ENCODE measurements at regions not wholly inside any gene's neighbourhood (a gene's known extent, or its start where the extent isn't known, plus 50 kb on each side); places are given as distances from the start of the nearest gene placed in this dataset.

DNA sequence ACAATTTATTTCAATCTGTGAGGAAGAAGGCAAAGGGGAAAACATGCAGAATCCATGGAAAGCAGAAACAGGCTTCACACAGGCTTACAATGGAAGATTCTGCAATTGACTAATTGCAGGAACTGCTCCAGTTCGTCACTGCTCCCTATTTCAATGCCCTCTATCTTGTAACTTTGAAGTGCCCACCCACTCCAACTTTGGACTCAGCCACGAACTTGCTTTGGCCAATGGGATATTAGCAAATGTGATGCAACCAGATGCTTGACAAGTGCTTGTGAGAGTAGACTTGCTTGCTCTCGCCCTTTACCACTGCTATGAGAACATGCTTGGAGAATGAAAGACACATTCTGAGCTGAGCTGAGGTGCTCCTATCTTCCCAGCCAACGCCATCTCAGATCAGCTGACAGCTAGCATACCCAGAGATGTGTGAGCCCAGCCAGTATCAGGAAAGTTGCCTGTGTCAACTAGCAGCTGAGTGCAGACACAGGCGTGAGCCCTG is 105.7 kb upstream of the PTCHD1 start:
- no peak for DNase-seq (ENCODE audit: low read depth)

- no peak for DNase-seq (ENCODE audit: low read depth)
Observed at GRCh38 chrX:23235051-23235450, 99.6 kb upstream of the PTCHD1 start.

- DNase-seq (ENCODE audit: low read depth): no peak
Observed at GRCh38 chrX:23246001-23246400, 88.6 kb upstream of the PTCHD1 start.

- DNase-seq (ENCODE audit: low read depth): no peak
Observed at GRCh38 chrX:23248187-23248586, 86.5 kb upstream of the PTCHD1 start.

- no peak for DNase-seq (ENCODE audit: low read depth)
Observed at GRCh38 chrX:23251043-23251442, 83.6 kb upstream of the PTCHD1 start.

DNA sequence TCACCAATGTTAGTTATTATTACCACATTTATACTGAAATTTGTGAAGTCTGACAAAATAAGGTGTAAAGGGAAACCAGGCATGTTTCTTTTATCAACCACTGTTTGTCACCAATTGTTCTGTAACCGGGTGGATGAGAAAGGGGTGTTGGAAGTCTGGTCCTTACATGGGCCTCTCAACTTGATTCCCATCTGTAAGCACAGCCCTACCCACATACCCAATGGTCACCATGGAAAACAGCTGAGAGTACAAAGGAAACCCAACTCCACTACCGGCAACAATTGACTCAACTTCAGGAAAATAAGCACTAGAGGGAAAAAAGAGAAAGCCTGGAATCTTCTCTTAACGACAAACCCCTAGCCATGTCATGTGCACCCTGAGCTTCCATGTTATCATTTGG is 70.8 kb upstream of the PTCHD1 start:
- DNase-seq (ENCODE audit: low read depth): no peak

DNA sequence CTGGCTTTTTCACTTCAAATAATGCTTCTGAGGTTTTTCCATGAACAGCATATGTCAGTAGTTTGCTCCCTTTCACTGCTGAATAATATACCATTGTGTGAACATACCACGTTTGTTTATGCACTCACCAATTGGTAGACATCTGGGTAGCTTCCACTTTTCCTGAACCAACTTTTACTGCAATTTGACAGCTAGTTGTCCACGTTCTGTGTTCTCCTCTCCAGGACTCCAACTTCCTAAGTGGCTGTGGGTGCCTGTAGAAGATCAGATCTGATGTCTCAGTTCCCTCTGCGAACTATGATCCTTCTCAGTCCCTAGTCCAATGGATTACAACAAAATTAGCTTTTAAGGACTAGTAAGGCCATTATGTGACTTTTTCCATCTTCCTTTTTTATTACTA is 64.7 kb upstream of the PTCHD1 start:
- no peak for DNase-seq (ENCODE audit: low read depth)

- DNase-seq (ENCODE audit: low read depth): no peak
Observed at GRCh38 chrX:23271026-23271425, 63.6 kb upstream of the PTCHD1 start.

- DNase-seq (ENCODE audit: low read depth): no peak
Observed at GRCh38 chrX:23276475-23276874, 58.2 kb upstream of the PTCHD1 start.

Data from ELR (cell line).